ENCODE measurements at regions not wholly inside any gene's neighbourhood (a gene's known extent, or its start where the extent isn't known, plus 50 kb on each side); places are given as distances from the start of the nearest gene placed in this dataset.

GRCh38 chr7:125065546-125065945 is 135.9 kb upstream of the POT1 start:
- H3K27ac Mint-ChIP-seq: no peak overlapping the region
- DNase-seq (ENCODE audit: low spot score): no peak
- H3F3A ChIP-seq (replicated peaks; ENCODE audit: low read depth): no peaks in the 10 kb centered on the region
- no peak overlapping the region for H3K4me2 ChIP-seq
- no peak overlapping the region for H3K27ac ChIP-seq (ENCODE audit: low read depth)
- no peak overlapping the region for H2AFZ ChIP-seq
- H3K9me2 ChIP-seq (ENCODE audit: insufficient read depth): no peaks in the 10 kb centered on the region
- ATAC-seq: no peak
- no peak overlapping the region for H3K4me3 ChIP-seq
- no peaks in the 10 kb centered on the region; the same call in 2 of the 3 replicates for H3K36me3 Mint-ChIP-seq (ENCODE audit: low read depth)
- H4K20me1 ChIP-seq (replicated peaks; ENCODE audit: insufficient read depth): no peaks in the 10 kb centered on the region
- no peak overlapping the region for H3K4me3 Mint-ChIP-seq
- H3K27me3 Mint-ChIP-seq (ENCODE audit: insufficient read depth, low read depth, poor library complexity): no peaks in the 10 kb centered on the region
- H3K36me3 ChIP-seq (ENCODE audit: insufficient read depth): no peaks in the 10 kb centered on the region
- TF ChIP-seq POLR2AphosphoS5 (IDR thresholded peaks at IDR 0.05; ENCODE audit: low read depth) (no peak), NANOG (IDR thresholded peaks at IDR 0.05; ENCODE audit: borderline replicate concordance) (no peak), ZNF114 (CRISPR knock-in tag; IDR thresholded peaks at IDR 0.05) (no peak), CTCF (conservative IDR thresholded peaks at IDR 0.05; ENCODE audit: low read depth in 2 of 2) (no peak), ZNF331 (CRISPR knock-in tag; IDR thresholded peaks at IDR 0.05; ENCODE audit: low read depth) (no peak), CREB1 (CRISPR knock-in tag; IDR thresholded peaks at IDR 0.05; ENCODE audit: low read depth) (no peak)
- TF ChIP-seq, protein P1, sequence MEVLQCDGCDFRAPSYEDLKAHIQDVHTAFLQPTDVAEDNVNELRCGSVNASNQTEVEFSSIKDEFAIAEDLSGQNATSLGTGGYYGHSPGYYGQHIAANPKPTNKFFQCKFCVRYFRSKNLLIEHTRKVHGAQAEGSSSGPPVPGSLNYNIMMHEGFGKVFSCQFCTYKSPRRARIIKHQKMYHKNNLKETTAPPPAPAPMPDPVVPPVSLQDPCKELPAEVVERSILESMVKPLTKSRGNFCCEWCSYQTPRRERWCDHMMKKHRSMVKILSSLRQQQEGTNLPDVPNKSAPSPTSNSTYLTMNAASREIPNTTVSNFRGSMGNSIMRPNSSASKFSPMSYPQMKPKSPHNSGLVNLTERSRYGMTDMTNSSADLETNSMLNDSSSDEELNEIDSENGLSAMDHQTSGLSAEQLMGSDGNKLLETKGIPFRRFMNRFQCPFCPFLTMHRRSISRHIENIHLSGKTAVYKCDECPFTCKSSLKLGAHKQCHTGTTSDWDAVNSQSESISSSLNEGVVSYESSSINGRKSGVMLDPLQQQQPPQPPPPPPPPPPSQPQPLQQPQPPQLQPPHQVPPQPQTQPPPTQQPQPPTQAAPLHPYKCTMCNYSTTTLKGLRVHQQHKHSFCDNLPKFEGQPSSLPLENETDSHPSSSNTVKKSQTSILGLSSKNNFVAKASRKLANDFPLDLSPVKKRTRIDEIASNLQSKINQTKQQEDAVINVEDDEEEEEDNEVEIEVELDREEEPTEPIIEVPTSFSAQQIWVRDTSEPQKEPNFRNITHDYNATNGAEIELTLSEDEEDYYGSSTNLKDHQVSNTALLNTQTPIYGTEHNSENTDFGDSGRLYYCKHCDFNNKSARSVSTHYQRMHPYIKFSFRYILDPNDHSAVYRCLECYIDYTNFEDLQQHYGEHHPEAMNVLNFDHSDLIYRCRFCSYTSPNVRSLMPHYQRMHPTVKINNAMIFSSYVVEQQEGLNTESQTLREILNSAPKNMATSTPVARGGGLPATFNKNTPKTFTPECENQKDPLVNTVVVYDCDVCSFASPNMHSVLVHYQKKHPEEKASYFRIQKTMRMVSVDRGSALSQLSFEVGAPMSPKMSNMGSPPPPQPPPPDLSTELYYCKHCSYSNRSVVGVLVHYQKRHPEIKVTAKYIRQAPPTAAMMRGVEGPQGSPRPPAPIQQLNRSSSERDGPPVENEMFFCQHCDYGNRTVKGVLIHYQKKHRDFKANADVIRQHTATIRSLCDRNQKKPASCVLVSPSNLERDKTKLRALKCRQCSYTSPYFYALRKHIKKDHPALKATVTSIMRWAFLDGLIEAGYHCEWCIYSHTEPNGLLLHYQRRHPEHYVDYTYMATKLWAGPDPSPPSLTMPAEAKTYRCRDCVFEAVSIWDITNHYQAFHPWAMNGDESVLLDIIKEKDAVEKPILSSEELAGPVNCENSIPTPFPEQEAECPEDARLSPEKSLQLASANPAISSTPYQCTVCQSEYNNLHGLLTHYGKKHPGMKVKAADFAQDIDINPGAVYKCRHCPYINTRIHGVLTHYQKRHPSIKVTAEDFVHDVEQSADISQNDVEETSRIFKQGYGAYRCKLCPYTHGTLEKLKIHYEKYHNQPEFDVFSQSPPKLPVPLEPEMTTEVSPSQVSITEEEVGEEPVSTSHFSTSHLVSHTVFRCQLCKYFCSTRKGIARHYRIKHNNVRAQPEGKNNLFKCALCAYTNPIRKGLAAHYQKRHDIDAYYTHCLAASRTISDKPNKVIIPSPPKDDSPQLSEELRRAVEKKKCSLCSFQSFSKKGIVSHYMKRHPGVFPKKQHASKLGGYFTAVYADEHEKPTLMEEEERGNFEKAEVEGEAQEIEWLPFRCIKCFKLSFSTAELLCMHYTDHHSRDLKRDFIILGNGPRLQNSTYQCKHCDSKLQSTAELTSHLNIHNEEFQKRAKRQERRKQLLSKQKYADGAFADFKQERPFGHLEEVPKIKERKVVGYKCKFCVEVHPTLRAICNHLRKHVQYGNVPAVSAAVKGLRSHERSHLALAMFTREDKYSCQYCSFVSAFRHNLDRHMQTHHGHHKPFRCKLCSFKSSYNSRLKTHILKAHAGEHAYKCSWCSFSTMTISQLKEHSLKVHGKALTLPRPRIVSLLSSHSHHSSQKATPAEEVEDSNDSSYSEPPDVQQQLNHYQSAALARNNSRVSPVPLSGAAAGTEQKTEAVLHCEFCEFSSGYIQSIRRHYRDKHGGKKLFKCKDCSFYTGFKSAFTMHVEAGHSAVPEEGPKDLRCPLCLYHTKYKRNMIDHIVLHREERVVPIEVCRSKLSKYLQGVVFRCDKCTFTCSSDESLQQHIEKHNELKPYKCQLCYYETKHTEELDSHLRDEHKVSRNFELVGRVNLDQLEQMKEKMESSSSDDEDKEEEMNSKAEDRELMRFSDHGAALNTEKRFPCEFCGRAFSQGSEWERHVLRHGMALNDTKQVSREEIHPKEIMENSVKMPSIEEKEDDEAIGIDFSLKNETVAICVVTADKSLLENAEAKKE (CRISPR knock-in tag; IDR thresholded peaks at IDR 0.05): no peak
- no peaks in the 10 kb centered on the region for H3K4me1 Mint-ChIP-seq
- no peaks in the 10 kb centered on the region for H3K9me3 Mint-ChIP-seq
- no peaks in the 10 kb centered on the region for H3K4me1 ChIP-seq (ENCODE audit: insufficient read depth)
- H3K79me2 ChIP-seq (replicated peaks; ENCODE audit: insufficient read depth): no peaks in the 10 kb centered on the region
- no peaks in the 10 kb centered on the region for H3K27me3 ChIP-seq (ENCODE audit: insufficient read depth)

Measured in GM23338 (cell line).